ENCODE measurements at regions not wholly inside any gene's neighbourhood (a gene's known extent, or its start where the extent isn't known, plus 50 kb on each side); places are given as distances from the start of the nearest gene placed in this dataset.

DNA sequence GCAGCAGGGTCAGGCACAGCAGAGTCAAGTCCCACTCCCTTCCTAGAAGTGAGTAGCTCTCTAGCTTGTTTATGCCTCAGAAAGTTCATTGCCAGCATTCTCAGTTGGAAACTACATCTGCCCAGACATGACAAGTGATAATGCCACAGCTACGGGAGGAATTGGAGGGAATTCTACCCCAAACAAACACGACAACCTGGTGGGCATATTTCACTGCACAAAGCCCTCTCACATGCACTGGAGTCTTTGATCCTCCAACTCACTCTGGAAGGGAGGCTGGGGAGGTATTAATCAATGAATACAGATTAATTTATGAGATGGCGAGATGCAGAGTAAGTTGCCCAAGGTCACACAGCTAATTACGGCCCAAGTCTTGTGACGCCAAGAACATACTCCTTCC is 126.0 kb upstream of the MGMT start:
- no peak for DNase-seq (ENCODE audit: low spot score in 2 of 2)
- intact Hi-C loops (cut with DNase I; ENCODE audit: low total_unique reads): no loop called here
- no peak for TF ChIP-seq CTCF (IDR thresholded peaks at IDR 0.05)
- no peak for TF ChIP-seq POLR2A (IDR thresholded peaks at IDR 0.05)
- WGBS, 2 donors: 64% methylated on average over 5 of the region's 5 CpGs
- H3K4me3 ChIP-seq (ENCODE audit: low read depth, poor library complexity, severe bottlenecking): no peak overlapping the region

- intact Hi-C loops (cut with DNase I; ENCODE audit: low total_unique reads): no loop called here
- DNase-seq (ENCODE audit: low spot score in 2 of 2): no peak
- no peak for TF ChIP-seq POLR2A (IDR thresholded peaks at IDR 0.05)
- TF ChIP-seq CTCF (IDR thresholded peaks at IDR 0.05): no peak
- no peak overlapping the region for H3K4me3 ChIP-seq (ENCODE audit: low read depth, poor library complexity, severe bottlenecking)
- 60 to 80% methylated on average over 2 of the region's 2 CpGs for WGBS, 2 donors
Observed at GRCh38 chr10:129342385-129342784, 124.7 kb upstream of the MGMT start.

GRCh38 chr10:129343141-129343540 is 123.9 kb upstream of the MGMT start:
- WGBS, 2 donors: 88 to 91% methylated on average over 9 of the region's 9 CpGs

DNA sequence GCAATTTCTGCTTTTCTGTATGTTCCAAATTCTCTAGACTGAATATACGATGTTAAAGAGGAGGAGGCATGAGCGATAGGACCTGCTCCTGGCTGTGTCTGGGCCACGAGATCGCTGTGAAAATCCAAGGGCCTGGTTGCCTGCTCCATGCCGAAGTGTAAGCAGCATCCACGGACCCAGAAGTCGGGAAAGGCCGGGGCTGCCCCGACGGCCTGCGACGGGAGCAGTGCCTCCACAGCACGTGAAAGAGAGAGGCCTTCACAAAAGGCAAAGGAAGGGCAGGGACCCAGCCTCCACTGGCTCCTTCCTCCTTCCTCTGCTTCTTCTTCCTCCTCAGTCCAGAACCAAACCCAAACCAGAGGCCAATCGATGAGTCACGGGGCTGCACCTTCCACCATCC is 122.9 kb upstream of the MGMT start:
- no peak overlapping the region for H3K4me3 ChIP-seq (ENCODE audit: low read depth, poor library complexity, severe bottlenecking)
- TF ChIP-seq CTCF (IDR thresholded peaks at IDR 0.05) (no peak), POLR2A (IDR thresholded peaks at IDR 0.05) (no peak)
- intact Hi-C loops (cut with DNase I; ENCODE audit: low total_unique reads): no loop called here
- WGBS, 2 donors: 94 to 95% methylated on average over 15 of the region's 15 CpGs
- no peak for DNase-seq (ENCODE audit: low spot score in 2 of 2)

More at GRCh38 chr10:129343141-129343540, 123.9 kb upstream of the MGMT start:
- TF ChIP-seq POLR2A (IDR thresholded peaks at IDR 0.05) (no peak), CTCF (IDR thresholded peaks at IDR 0.05) (no peak)
- H3K4me3 ChIP-seq (ENCODE audit: low read depth, poor library complexity, severe bottlenecking): no peak overlapping the region
- no peak for DNase-seq (ENCODE audit: low spot score in 2 of 2)
- intact Hi-C loops (cut with DNase I; ENCODE audit: low total_unique reads): no loop called here

- 90 to 91% methylated on average over 12 of the region's 12 CpGs for WGBS, 2 donors
- intact Hi-C loops (cut with DNase I; ENCODE audit: low total_unique reads): no loop called here
- H3K4me3 ChIP-seq (ENCODE audit: low read depth, poor library complexity, severe bottlenecking): no peak overlapping the region
- TF ChIP-seq CTCF (IDR thresholded peaks at IDR 0.05) (no peak), POLR2A (IDR thresholded peaks at IDR 0.05) (no peak)
- no peak for DNase-seq (ENCODE audit: low spot score in 2 of 2)
Observed at GRCh38 chr10:129344731-129345355, 122.2 kb upstream of the MGMT start.

- TF ChIP-seq CTCF (IDR thresholded peaks at IDR 0.05) (no peak), POLR2A (IDR thresholded peaks at IDR 0.05) (no peak)
- DNase-seq (ENCODE audit: low spot score in 2 of 2): no peak
- WGBS, 2 donors: 81 to 83% methylated on average over 2 of the region's 2 CpGs
- H3K4me3 ChIP-seq (ENCODE audit: low read depth, poor library complexity, severe bottlenecking): no peak overlapping the region
- intact Hi-C loops (cut with DNase I; ENCODE audit: low total_unique reads): no loop called here
Observed at GRCh38 chr10:129345763-129346162, 121.3 kb upstream of the MGMT start.

All from lower leg skin (tissue), 4 donors.